Amniotic epithelial cell (primary cell): ENCODE measurements at regions not wholly inside any gene's neighbourhood (a gene's known extent, or its start where the extent isn't known, plus 50 kb on each side); places are given as distances from the start of the nearest gene placed in this dataset.

ENCODE experiments used
- DNase-seq: peaks from one replicate; pipeline ENCODE4 v3.0.0-alpha.2; 2010; ENCODE audit warnings: low read depth

DNA sequence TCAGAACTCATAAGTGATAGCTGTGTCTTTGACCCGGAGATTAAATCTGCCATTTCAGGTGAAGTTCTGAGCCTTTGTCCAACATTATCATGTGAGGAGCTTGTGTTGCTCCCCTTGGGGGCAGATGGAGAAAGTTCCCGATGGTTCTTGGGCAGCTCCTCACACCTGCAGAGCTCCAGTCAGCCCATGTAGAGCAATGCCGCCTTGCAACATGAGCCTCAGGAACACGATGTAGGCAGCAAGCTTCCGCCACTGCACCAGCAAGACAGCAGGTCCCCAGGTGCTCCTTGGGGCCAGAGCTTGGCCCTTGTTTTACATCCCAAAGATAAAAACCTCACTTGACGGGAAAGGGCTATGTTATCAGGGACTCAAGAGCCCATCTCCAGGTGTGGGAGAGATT, 292.7 kb downstream of the IRX1 start:
- DNase-seq: no peak

DNA sequence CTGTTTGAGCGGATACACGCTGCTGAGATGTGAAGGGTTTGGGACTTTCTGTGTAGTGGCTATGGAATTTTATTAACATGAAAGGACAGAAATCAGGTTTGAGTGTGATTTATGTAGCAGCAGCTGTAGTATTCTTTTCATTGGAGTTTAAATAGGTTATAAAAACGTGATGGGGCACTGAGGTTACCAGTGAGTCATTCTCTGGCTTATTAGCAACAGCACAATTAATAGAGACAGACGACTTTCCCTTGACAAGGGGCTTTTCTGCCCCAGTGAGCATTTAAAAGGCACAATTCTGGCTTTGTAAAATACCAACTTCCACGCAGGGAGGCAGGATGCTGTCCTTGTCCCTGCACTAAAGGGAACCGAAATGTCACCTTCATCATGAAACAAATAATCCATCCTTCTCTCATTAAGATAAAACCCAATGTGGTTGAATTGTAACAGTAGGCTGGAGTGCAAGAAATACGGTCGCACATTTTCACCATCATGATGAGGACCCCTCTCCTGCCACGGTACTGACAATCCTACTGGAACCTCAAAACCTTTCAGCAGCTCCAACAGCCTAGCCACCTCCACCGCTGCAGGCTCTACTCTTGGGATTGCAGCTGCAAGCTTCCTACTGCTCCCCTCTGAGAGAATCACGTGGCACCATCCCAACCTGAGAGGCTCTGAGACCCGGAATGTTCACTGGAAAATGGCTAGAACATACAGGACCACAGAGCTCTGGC, 293.9 kb downstream of the IRX1 start:
- DNase-seq: no peak

GRCh38 chr5:3891113-3891512, 295.5 kb downstream of the IRX1 start:
- no peak for DNase-seq

GRCh38 chr5:3893527-3893926, 297.9 kb downstream of the IRX1 start:
- no peak for DNase-seq

DNA sequence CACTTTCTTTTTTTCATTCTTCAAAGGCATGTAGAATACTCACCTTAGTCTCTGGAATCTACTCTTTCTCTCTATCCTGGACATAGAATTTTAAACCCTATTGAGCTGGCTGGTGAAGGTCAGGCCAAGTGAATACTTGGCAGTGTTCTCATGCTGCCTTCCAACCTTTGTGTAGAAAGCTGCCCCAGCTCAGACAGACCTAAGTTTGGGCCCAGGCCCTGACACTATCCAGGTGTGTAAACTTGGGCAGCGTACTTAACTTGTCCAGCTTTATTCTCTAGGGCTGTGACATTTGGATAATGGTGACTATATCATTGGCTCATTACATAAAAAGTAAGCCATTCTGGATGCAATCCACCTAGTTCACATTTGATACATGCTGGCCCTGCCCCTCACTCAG, 298.3 kb downstream of the IRX1 start:
- no peak for DNase-seq

- DNase-seq: no peak
Observed at GRCh38 chr5:3896098-3896497, 300.5 kb downstream of the IRX1 start.

GRCh38 chr5:3899093-3899492, 303.5 kb downstream of the IRX1 start:
- no peak for DNase-seq

DNA sequence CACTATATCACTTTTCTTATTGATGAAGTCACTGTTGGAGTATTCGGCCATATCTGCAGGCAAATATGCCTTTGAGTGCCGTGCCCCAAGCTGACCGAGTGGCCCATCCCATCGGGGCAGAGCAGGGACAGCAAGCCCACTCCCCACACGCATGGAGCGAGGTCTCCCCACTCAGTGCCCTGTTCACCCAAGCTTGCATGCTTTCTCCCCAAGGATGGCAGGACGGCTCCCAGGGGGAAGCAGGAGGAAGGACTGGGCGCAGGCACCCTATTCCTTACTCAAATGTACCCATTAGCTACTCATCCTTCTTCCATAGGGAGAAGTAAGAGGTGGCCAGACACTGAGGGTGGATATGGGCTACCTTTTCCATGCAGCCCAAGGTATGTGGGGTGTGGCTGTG, 309.0 kb downstream of the IRX1 start:
- no peak for DNase-seq

DNA sequence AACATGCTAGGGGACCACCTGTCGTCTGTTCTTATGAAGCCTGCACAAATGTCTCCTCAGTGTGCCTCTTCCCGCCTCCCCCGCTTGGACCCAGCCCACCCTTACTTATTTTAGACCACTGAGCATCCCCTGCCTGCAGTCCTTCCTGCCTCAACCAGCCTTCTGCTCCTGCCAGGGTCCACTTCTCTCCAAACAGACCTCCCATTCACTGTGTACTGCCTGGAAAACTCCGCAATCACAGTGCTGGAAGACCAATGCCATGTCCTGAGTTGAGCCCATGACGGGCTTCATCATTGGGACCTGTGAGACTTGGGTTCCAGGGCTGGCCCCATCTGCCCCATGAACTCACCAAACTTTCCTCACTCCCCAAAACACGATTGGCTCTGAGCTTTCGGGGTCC, 309.4 kb downstream of the IRX1 start:
- no peak for DNase-seq

- no peak for DNase-seq
Observed at GRCh38 chr5:3905521-3905920, 309.9 kb downstream of the IRX1 start.

- DNase-seq: no peak
Observed at GRCh38 chr5:3911111-3911510, 315.5 kb downstream of the IRX1 start.

DNA sequence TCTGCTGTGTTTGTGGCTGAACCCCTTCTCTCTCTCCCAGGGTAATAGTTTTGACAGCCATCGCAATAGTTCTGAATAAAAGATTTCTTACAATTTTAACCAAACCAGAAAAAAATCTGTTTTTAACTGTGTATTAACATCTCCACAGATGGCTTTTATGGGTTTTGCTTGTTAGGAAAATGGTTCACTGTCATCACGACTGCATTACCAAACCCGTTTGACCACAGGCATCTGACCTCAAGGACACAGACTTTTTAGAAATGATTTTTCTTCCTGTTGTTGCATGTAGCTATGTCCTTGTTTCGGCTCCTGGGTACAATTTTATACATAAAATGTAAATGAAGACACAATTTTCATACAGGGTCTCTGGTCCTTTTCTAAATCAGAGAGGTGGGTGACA, 316.1 kb downstream of the IRX1 start:
- no peak for DNase-seq

GRCh38 chr5:3912790-3913189, 317.2 kb downstream of the IRX1 start:
- no peak for DNase-seq

- no peak for DNase-seq
Observed at GRCh38 chr5:3913279-3913678, 317.6 kb downstream of the IRX1 start.

DNA sequence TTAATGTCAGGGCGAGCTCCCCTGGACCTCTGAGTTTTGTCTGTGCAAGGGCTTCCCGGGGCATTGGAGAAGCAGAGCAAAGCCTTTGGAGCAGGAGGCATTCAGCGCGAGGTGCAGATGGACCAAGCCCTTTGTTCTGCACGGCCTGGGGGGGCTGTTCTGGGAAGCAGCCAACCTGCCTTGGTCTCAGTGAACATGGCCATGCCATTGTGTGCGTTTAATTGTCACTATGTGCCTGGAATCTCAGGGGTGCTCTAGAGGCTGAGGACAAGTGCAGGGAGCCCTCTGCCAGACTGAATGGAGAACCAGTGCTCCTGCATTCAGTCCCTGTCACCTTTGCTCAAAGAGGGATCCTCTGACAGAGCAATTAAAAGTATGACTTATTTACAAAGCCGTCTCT, 329.4 kb downstream of the IRX1 start:
- no peak for DNase-seq

- DNase-seq: no peak
Observed at GRCh38 chr5:3925935-3926334, 330.3 kb downstream of the IRX1 start.

DNA sequence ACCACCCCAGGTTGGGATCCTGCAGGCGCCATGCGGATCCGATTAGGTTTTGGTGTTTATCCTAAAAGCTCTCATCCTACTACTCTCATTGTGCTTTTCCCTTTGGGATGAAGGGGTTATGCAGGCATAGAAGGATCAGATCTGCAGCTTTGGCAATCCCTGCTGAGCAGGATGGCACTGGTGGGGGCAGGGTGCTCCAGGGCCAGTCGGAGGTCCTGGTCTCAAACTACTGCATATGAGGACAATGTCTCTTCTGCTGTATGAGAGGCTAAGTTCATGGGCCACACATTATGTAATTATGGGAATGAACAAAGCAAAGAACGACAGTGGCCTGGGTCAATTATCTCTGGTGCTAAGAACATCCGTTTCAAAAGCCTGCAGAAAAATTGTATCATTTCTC, 334.2 kb downstream of the IRX1 start:
- no peak for DNase-seq

DNA sequence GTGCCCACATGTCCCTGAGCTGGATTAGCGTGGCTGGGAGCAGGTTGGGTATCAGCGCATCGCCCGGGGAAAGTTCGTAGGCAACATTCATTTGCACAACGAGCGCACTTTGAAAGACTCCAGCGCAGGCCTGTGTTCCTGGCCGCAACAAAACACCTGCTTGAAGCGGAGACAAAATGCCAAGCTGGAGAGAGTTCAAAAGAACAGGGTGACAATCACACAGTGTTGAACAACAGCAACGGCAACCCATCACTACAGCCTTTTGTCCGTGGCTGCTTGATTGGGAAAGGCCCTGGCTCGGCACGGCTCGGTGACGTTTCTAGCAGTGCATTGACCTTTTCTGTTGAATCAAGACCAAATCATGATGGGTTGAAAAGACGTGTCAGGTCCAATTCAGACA, 336.3 kb downstream of the IRX1 start:
- DNase-seq: no peak

DNA sequence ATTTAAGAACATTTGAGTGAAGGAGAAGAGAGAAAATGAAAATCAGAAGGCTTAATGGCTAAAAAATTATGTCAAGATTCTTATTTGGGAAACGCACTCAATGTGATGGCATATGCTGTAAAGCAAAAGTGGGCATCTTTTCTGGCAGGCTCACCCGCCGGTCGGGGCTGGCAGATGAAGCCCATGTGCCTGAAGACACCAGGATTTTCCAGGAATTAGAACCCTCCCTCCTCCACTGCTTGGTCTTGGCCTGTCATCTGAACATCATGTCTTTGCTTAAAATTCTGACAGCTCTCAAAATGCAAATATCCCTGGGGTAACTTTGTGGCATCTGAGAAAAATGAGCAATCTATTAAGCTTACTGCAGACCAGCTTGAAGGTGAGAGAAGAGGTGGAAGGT, 337.9 kb downstream of the IRX1 start:
- DNase-seq: no peak

DNA sequence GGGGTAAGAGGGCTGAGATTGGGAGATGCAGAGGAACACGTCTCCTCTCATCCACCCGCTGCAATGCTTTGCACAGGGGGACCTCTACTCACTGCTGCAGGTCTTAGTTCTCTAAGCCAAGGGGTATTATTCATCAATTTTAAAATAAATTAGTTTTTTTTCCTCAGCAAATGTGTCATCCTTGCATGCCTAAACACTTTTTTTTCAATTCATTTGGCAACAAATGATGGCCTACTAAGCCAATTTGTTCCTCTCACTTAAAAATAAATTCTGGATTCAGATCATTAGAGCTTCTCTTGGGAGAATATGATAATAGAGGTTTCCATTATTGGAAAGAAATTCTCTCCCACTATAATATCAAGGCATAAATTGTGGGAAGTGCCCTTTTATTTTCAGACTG, 338.3 kb downstream of the IRX1 start:
- no peak for DNase-seq

DNA sequence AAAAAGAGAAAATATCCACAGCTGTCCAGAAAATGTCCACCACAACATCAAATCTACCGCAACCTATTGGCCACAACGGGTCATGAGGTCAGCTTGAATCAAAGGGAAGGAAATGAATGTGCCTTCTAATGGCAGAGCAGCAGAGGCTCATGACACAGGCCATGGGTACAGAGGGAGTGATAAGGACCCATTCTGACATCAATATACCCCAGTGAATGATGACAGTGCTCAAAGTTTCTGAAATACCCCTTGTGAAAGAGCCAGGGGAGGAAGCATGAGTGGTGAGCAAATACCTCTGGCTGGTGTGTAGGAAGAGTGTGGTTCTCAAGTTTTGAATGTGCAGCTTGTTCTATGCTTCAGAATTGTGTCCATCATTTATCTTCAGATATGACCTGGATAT, 348.2 kb downstream of the IRX1 start:
- DNase-seq: no peak

GRCh38 chr5:3944930-3945329, 349.3 kb downstream of the IRX1 start:
- no peak for DNase-seq

DNA sequence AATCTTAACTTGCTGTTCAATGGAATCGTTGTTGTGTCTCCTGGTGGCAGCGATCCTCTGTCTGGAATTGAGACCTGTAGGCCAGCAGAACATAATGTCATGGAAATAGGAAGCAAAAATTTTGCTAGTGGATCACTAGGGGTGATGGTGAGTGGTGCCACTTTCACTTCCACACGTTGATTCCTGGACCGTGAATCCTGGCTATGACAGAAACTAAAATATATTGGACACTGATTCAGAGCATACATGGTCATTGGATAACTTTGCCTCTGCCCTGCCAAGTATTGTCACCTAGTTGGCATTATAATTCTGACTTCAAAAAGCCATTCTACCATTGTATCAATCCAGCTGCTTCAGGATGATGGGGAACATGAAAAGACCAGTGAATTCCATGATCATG, 353.2 kb downstream of the IRX1 start:
- DNase-seq: no peak

DNA sequence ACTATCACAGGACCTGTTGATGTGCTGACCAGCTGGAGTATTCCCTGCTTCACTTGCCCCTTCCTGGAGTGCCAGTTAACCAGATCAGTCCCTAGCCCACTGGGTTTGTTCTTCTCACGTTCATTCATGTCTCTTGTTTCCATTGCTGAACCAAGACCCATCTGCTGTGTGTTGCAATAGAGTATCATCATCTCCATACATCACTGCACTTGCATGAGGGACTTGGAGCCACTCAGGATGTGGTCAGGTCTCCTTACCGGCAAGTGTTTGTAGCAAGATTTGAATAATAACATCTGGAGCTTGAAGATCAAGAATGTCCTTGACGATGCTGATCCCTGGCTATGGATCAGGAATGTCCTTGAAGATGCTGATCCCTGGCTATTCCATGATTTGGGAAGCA, 358.6 kb downstream of the IRX1 start:
- DNase-seq: no peak

GRCh38 chr5:3954633-3955032, 359.0 kb downstream of the IRX1 start:
- no peak for DNase-seq
